GF-D8 (cell line): ENCODE measurements at regions not wholly inside any gene's neighbourhood (a gene's known extent, or its start where the extent isn't known, plus 50 kb on each side); places are given as distances from the start of the nearest gene placed in this dataset.
"Not testable (repeated sequence)": the region's sequence is repeated elsewhere in the genome, so short reads cannot be mapped to it uniquely, and the experiment has no call there.

Experiments
- DNase-seq: peaks from one replicate; lab custom pipeline; 2025; lab: John Stamatoyannopoulos, UW

- DNase-seq: no peak
These were observed 101.9 kb downstream of the RGS21 start for GRCh38 chr1:192418552-192419285.

GRCh38 chr1:192430644-192431043, 113.9 kb downstream of the RGS21 start:
- DNase-seq: no peak

GRCh38 chr1:192435704-192436103, 118.9 kb downstream of the RGS21 start:
- no peak for DNase-seq

- no peak for DNase-seq
These were observed 119.8 kb downstream of the RGS21 start for GRCh38 chr1:192436441-192437078.

GRCh38 chr1:192438737-192439136, 121.9 kb downstream of the RGS21 start:
- no peak for DNase-seq

- no peak for DNase-seq
These were observed 122.7 kb downstream of the RGS21 start for GRCh38 chr1:192439373-192440025.

- DNase-seq: no peak
These were observed 124.7 kb downstream of the RGS21 start for GRCh38 chr1:192441492-192441891.

- DNase-seq: no peak
These were observed 125.9 kb downstream of the RGS21 start for GRCh38 chr1:192442736-192443135.

- DNase-seq: no peak
These were observed 126.8 kb downstream of the RGS21 start for GRCh38 chr1:192443616-192444015.

- DNase-seq: no peak
These were observed 128.4 kb downstream of the RGS21 start for GRCh38 chr1:192445241-192445640.

GRCh38 chr1:192445839-192446489, 129.2 kb downstream of the RGS21 start:
- DNase-seq: no peak

GRCh38 chr1:192448026-192448578, 127.5 kb upstream of the RGS1 start:
- DNase-seq: no peak

- DNase-seq: no peak
These were observed 122.1 kb upstream of the RGS1 start for GRCh38 chr1:192453360-192453992.

- no peak for DNase-seq
These were observed 116.1 kb upstream of the RGS1 start for GRCh38 chr1:192459467-192459866.

- no peak for DNase-seq
These were observed 113.9 kb upstream of the RGS1 start for GRCh38 chr1:192461684-192462083.

- no peak for DNase-seq
These were observed 113.0 kb upstream of the RGS1 start for GRCh38 chr1:192462616-192463015.

GRCh38 chr1:192463661-192464060, 111.9 kb upstream of the RGS1 start:
- DNase-seq: no peak

GRCh38 chr1:192465221-192465620, 110.4 kb upstream of the RGS1 start:
- DNase-seq: not testable (repeated sequence)

- DNase-seq: no peak
These were observed 101.4 kb upstream of the RGS1 start for GRCh38 chr1:192474080-192474683.

GRCh38 chr1:192475329-192475728, 100.2 kb upstream of the RGS1 start:
- no peak for DNase-seq

GRCh38 chr1:192475970-192476369, 99.6 kb upstream of the RGS1 start:
- DNase-seq: no peak
